WERI-Rb-1 (cell line): ENCODE measurements at regions not wholly inside any gene's neighbourhood (a gene's known extent, or its start where the extent isn't known, plus 50 kb on each side); places are given as distances from the start of the nearest gene placed in this dataset.
"Not testable (repeated sequence)": the region's sequence is repeated elsewhere in the genome, so short reads cannot be mapped to it uniquely, and the experiment has no call there.

Source experiments
- DNase-seq: peaks from one replicate; pipeline ENCODE4 v3.0.0-alpha.2; 2020
- H3K27ac ChIP-seq: fragments of 250-450 bp; sonication (Bioruptor Pico); 2 replicates; pipeline ENCODE4 v1.5.1; 2020; ENCODE audit warnings: mild to moderate bottlenecking, moderate library complexity
- H3K27me3 ChIP-seq: fragments of 250-450 bp; sonication (Bioruptor Pico); 2 replicates; pipeline ENCODE4 v1.5.1; 2021; ENCODE audit warnings: mild to moderate bottlenecking, low read depth, moderate library complexity; ENCODE audit not compliant: insufficient read depth, severe bottlenecking
- H3K36me3 ChIP-seq: fragments of 250-450 bp; sonication (Bioruptor Pico); 2 replicates; pipeline ENCODE4 v1.5.1; 2020; ENCODE audit warnings: mild to moderate bottlenecking, moderate library complexity
- H3K4me3 ChIP-seq: 2 replicates; pipeline ENCODE4 v1.5.1; 2011; ENCODE audit warnings: low read depth, mild to moderate bottlenecking, control low read depth, low read length
- H3K9me3 ChIP-seq: fragments of 250-450 bp; sonication (Bioruptor Pico); 2 replicates; pipeline ENCODE4 v1.5.1; 2021; ENCODE audit warnings: mild to moderate bottlenecking, moderate library complexity; ENCODE audit not compliant: severe bottlenecking
- CTCF ChIP-seq: IDR thresholded peaks from 2 replicates; pipeline ENCODE4 v1.5.1; 2011; ENCODE audit warnings: low read depth, mild to moderate bottlenecking, control low read depth, inconsistent platforms, low read length

- Histone ChIP-seq H3K27me3 (peaks cover 30% of the 10 kb centered on the region), H3K36me3 (no peaks in the 10 kb centered on the region), H3K4me3 (no peak overlapping the region), H3K9me3 (no peaks in the 10 kb centered on the region), H3K27ac (no peak overlapping the region)
- TF ChIP-seq CTCF = no peak
- no peak for DNase-seq
These were observed 124.8 kb upstream of the CCNG1 start for GRCh38 chr5:163312598-163312997.

GRCh38 chr5:163313049-163313448 lies 124.3 kb upstream of the CCNG1 start:
- not testable (repeated sequence) for H3K36me3 ChIP-seq, H3K9me3 ChIP-seq, H3K4me3 ChIP-seq, H3K27ac ChIP-seq, DNase-seq
- peaks cover 28% of the 10 kb centered on the region for H3K27me3 ChIP-seq

- H3K9me3 ChIP-seq, H3K36me3 ChIP-seq, H3K27ac ChIP-seq, H3K4me3 ChIP-seq, DNase-seq: not testable (repeated sequence)
- H3K27me3 ChIP-seq = peaks cover 22% of the 10 kb centered on the region
These were observed 121.0 kb upstream of the CCNG1 start for GRCh38 chr5:163316374-163316773.

- Histone ChIP-seq H3K9me3 (no peaks in the 10 kb centered on the region), H3K27ac (no peak overlapping the region), H3K27me3 (peaks cover 34% of the 10 kb centered on the region), H3K36me3 (no peaks in the 10 kb centered on the region), H3K4me3 (no peak overlapping the region)
- TF ChIP-seq CTCF = no peak
- DNase-seq = no peak
These were observed 118.7 kb upstream of the CCNG1 start for GRCh38 chr5:163318707-163319106.

- DNase-seq = no peak
- Histone ChIP-seq H3K9me3 (no peaks in the 10 kb centered on the region), H3K27ac (no peak overlapping the region), H3K27me3 (peaks cover 56% of the 10 kb centered on the region), H3K36me3 (no peaks in the 10 kb centered on the region), H3K4me3 (no peak overlapping the region)
- TF ChIP-seq CTCF = no peak
These were observed 115.9 kb upstream of the CCNG1 start for GRCh38 chr5:163321511-163321910.

GRCh38 chr5:163330723-163331668 lies 106.4 kb upstream of the CCNG1 start:
- Histone ChIP-seq H3K4me3 (no peak overlapping the region), H3K9me3 (no peaks in the 10 kb centered on the region), H3K27me3 (peaks cover 70% of the 10 kb centered on the region), H3K27ac (no peak overlapping the region), H3K36me3 (no peaks in the 10 kb centered on the region)
- TF ChIP-seq CTCF = no peak
- no peak for DNase-seq

GRCh38 chr5:163336074-163336473 lies 101.3 kb upstream of the CCNG1 start:
- H3K9me3 ChIP-seq, DNase-seq, H3K4me3 ChIP-seq, H3K27ac ChIP-seq, H3K36me3 ChIP-seq: not testable (repeated sequence)
- H3K27me3 ChIP-seq = peaks cover 49% of the 10 kb centered on the region
